HPDE6-E6E7 (cell line): ENCODE measurements at regions not wholly inside any gene's neighbourhood (a gene's known extent, or its start where the extent isn't known, plus 50 kb on each side); places are given as distances from the start of the nearest gene placed in this dataset.

Source experiments
- DNase-seq: peaks from one replicate; pipeline ENCODE4 v3.0.0; 2011; ENCODE audit warnings: missing footprints; ENCODE audit errors: extremely low spot score

GRCh38 chrX:143800150-143800549 lies 79.6 kb upstream of the SPANXN2 start:
- no peak for DNase-seq

GRCh38 chrX:143788265-143788664 lies 67.7 kb upstream of the SPANXN2 start:
- no peak for DNase-seq

DNA sequence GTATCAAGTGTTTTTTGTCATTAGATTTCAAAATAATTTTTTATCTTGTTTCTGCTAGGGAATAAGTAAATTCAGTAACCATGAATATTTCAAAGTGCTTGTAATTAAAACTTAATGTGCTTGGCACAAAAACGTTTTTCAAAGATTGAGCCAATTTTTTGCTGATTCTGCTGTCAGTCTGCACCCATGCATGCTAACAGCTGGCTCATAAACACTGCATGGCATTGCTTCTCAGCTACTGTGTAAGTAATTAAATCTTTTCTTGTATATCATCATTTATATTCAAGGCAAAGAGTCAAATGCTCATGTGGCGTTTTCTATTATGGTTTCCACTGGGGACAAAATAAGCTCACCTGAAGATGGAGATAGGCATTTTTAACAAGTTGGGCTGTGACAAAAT lies 66.8 kb upstream of the SPANXN2 start:
- no peak for DNase-seq

- peak; percentile 16 for DNase-seq
These were observed 60.6 kb upstream of the SPANXN2 start for GRCh38 chrX:143781103-143781502.
